GM23338 (cell line): ENCODE measurements at regions not wholly inside any gene's neighbourhood (a gene's known extent, or its start where the extent isn't known, plus 50 kb on each side); places are given as distances from the start of the nearest gene placed in this dataset.

ENCODE experiments used
- ATAC-seq: fragments of 200-7000 bp; cut with Tn5 transposase; 3 replicates; pipeline ENCODE4 v1.9.1; 2020
- DNase-seq: peaks from one replicate; pipeline ENCODE4 v3.0.0-alpha.2; 2015; ENCODE audit warnings: low spot score
- H2AFZ ChIP-seq: fragments of 200-600 bp; sonication (generic); 2 replicates; pipeline ENCODE4 v1.8.0; 2016; ENCODE audit warnings: antibody characterized with exemption, mild to moderate bottlenecking, moderate library complexity
- H3F3A ChIP-seq: fragments of 200-600 bp; sonication (generic); replicated peaks from 2 replicates; pipeline ENCODE4 v1.8.0; 2017; ENCODE audit warnings: antibody characterized with exemption, mixed run types, low read depth
- H3K27ac ChIP-seq: fragments of 200-600 bp; sonication (generic); 2 replicates; pipeline ENCODE4 v1.6.1; 2016; ENCODE audit warnings: low read depth
- H3K27me3 ChIP-seq: fragments of 200-600 bp; sonication (generic); 2 replicates; pipeline ENCODE4 v1.8.0; 2016; ENCODE audit warnings: mild to moderate bottlenecking, mixed run types, moderate library complexity; ENCODE audit not compliant: insufficient read depth
- H3K36me3 ChIP-seq: fragments of 200-600 bp; sonication (generic); 2 replicates; pipeline ENCODE4 v1.8.0; 2016; ENCODE audit warnings: mild to moderate bottlenecking; ENCODE audit not compliant: insufficient read depth
- H3K4me1 ChIP-seq: fragments of 200-600 bp; sonication (generic); 2 replicates; pipeline ENCODE4 v1.8.0; 2016; ENCODE audit warnings: mild to moderate bottlenecking, moderate library complexity; ENCODE audit not compliant: insufficient read depth
- H3K4me2 ChIP-seq: fragments of 200-600 bp; sonication (generic); 2 replicates; pipeline ENCODE4 v1.7.1; 2017; ENCODE audit warnings: mixed run types
- H3K4me3 ChIP-seq: fragments of 200-600 bp; sonication (generic); 2 replicates; pipeline ENCODE4 v1.6.1; 2016; ENCODE audit warnings: mixed run types
- H3K79me2 ChIP-seq: fragments of 200-600 bp; sonication (generic); replicated peaks from 2 replicates; pipeline ENCODE4 v1.8.0; 2017; ENCODE audit warnings: mild to moderate bottlenecking; ENCODE audit not compliant: insufficient read depth
- H3K9me2 ChIP-seq: fragments of 200-600 bp; sonication (generic); 2 replicates; pipeline ENCODE4 v1.8.0; 2017; ENCODE audit not compliant: insufficient read depth
- H4K20me1 ChIP-seq: fragments of 200-600 bp; sonication (generic); replicated peaks from 2 replicates; pipeline ENCODE4 v1.8.0; 2017; ENCODE audit warnings: mild to moderate bottlenecking; ENCODE audit not compliant: insufficient read depth
- H3K27ac Mint-ChIP-seq: 2 replicates; pipeline ENCODE4 v1.8.0; 2020; ENCODE audit warnings: inconsistent platforms, mild to moderate bottlenecking, moderate library complexity, mixed read lengths
- H3K27me3 Mint-ChIP-seq: 3 replicates; pipeline ENCODE4 v1.8.0; 2022; ENCODE audit warnings: low read depth, mild to moderate bottlenecking, moderate library complexity, mixed read lengths, inconsistent platforms; ENCODE audit not compliant: insufficient read depth, poor library complexity
- H3K36me3 Mint-ChIP-seq: 3 replicates; pipeline ENCODE4 v1.8.0; 2021; ENCODE audit warnings: low read depth, mild to moderate bottlenecking, inconsistent platforms, moderate library complexity, mixed read lengths
- H3K4me1 Mint-ChIP-seq: 3 replicates; pipeline ENCODE4 v1.8.0; 2020; ENCODE audit warnings: mild to moderate bottlenecking, inconsistent platforms, mixed read lengths
- H3K4me3 Mint-ChIP-seq: 3 replicates; pipeline ENCODE4 v1.8.0; 2021; ENCODE audit warnings: moderate library complexity, mild to moderate bottlenecking, inconsistent platforms, mixed read lengths
- H3K9me3 Mint-ChIP-seq: 3 replicates; pipeline ENCODE4 v1.8.0; 2020; ENCODE audit warnings: moderate library complexity, mild to moderate bottlenecking, inconsistent platforms, mixed read lengths
- CREB1 ChIP-seq: fragments of 250-450 bp; sonication (Bioruptor Pico); IDR thresholded peaks from 2 replicates; pipeline ENCODE4 v1.5.0; 2020; ENCODE audit warnings: low read depth, mild to moderate bottlenecking, moderate library complexity
- ETS1 ChIP-seq: IDR thresholded peaks from 2 replicates; pipeline ENCODE4 v1.6.1; 2016; ENCODE audit warnings: antibody characterized with exemption
- EZH2 ChIP-seq: fragments of 200-600 bp; sonication (generic); IDR thresholded peaks from one replicate; pipeline ENCODE4 v1.8.0; 2017; ENCODE audit warnings: antibody characterized with exemption, mild to moderate bottlenecking, low read depth; ENCODE audit not compliant: unreplicated experiment
- EZH2phosphoT487 ChIP-seq: fragments of 200-600 bp; sonication (generic); IDR thresholded peaks from one replicate; pipeline ENCODE4 v1.8.1; 2018; ENCODE audit warnings: antibody characterized with exemption; ENCODE audit not compliant: unreplicated experiment
- JUNB ChIP-seq: IDR thresholded peaks from one replicate; pipeline ENCODE4 v1.6.1; 2016; ENCODE audit warnings: antibody characterized with exemption; ENCODE audit not compliant: unreplicated experiment
- NANOG ChIP-seq: IDR thresholded peaks from 2 replicates; pipeline ENCODE4 v1.6.1; 2016; ENCODE audit warnings: antibody characterized with exemption, borderline replicate concordance
- POLR2AphosphoS5 ChIP-seq: IDR thresholded peaks from 2 replicates; pipeline ENCODE4 v1.6.1; 2016; ENCODE audit warnings: antibody characterized with exemption, low read depth
- STAT1 ChIP-seq: IDR thresholded peaks from one replicate; pipeline ENCODE4 v1.6.1; 2016; ENCODE audit warnings: antibody characterized with exemption; ENCODE audit not compliant: unreplicated experiment
- ZNF114 ChIP-seq: fragments of 250-450 bp; sonication (Bioruptor Pico); IDR thresholded peaks from 2 replicates; pipeline ENCODE4 v1.5.0; 2020; ENCODE audit warnings: mild to moderate bottlenecking, moderate library complexity
- ZNF331 ChIP-seq: fragments of 250-450 bp; sonication (Bioruptor Pico); IDR thresholded peaks from 2 replicates; pipeline ENCODE4 v1.5.0; 2020; ENCODE audit warnings: low read depth, mild to moderate bottlenecking, moderate library complexity
- TF ChIP-seq, protein P1 (sequence below): IDR thresholded peaks from one replicate; pipeline ENCODE4 v1.6.1; 2018; ENCODE audit warnings: antibody characterized with exemption; ENCODE audit not compliant: unreplicated experiment
- TF ChIP-seq, protein P2 (sequence below), 2 experiments: fragments of 200-600 bp in 1 of 2; sonication (generic) in 1 of 2; conservative IDR thresholded peaks; 2 replicates each; pipeline versions ENCODE4 v1.5.1 to v1.6.1; 2016 to 2017; ENCODE audit warnings: antibody characterized with exemption in 2 of 2, low read depth in 2 of 2, mild to moderate bottlenecking in 2 of 2, moderate library complexity in 1 of 2
- TF ChIP-seq, protein P3 (sequence below): fragments of 250-450 bp; sonication (Bioruptor Pico); IDR thresholded peaks from 2 replicates; pipeline ENCODE4 v1.5.0; 2020; ENCODE audit warnings: mild to moderate bottlenecking, moderate library complexity

GRCh38 chr18:70499218-70499691 lies 210.4 kb downstream of the SOCS6 start:
- no peaks in the 10 kb centered on the region for H4K20me1 ChIP-seq
- ATAC-seq (peak; percentile 49; the same call in 2 of the 3 replicates), DNase-seq (peak; percentile 6)
- no peak overlapping the region for H3K4me3 Mint-ChIP-seq
- no peaks in the 10 kb centered on the region for H3K27me3 ChIP-seq
- no peaks in the 10 kb centered on the region for H3K4me1 Mint-ChIP-seq
- no peaks in the 10 kb centered on the region for H3K79me2 ChIP-seq
- H3K4me3 ChIP-seq = no peak overlapping the region
- TF ChIP-seq ZNF114 (no peak), JUNB (no peak), EZH2 (no peak), ETS1 (no peak), EZH2phosphoT487 (no peak), NANOG (no peak), STAT1 (no peak), ZNF331 (CRISPR knock-in tag) (no peak), POLR2AphosphoS5 (no peak), CREB1 (CRISPR knock-in tag) (no peak)
- TF ChIP-seq, protein P1, sequence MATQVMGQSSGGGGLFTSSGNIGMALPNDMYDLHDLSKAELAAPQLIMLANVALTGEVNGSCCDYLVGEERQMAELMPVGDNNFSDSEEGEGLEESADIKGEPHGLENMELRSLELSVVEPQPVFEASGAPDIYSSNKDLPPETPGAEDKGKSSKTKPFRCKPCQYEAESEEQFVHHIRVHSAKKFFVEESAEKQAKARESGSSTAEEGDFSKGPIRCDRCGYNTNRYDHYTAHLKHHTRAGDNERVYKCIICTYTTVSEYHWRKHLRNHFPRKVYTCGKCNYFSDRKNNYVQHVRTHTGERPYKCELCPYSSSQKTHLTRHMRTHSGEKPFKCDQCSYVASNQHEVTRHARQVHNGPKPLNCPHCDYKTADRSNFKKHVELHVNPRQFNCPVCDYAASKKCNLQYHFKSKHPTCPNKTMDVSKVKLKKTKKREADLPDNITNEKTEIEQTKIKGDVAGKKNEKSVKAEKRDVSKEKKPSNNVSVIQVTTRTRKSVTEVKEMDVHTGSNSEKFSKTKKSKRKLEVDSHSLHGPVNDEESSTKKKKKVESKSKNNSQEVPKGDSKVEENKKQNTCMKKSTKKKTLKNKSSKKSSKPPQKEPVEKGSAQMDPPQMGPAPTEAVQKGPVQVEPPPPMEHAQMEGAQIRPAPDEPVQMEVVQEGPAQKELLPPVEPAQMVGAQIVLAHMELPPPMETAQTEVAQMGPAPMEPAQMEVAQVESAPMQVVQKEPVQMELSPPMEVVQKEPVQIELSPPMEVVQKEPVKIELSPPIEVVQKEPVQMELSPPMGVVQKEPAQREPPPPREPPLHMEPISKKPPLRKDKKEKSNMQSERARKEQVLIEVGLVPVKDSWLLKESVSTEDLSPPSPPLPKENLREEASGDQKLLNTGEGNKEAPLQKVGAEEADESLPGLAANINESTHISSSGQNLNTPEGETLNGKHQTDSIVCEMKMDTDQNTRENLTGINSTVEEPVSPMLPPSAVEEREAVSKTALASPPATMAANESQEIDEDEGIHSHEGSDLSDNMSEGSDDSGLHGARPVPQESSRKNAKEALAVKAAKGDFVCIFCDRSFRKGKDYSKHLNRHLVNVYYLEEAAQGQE = no peak
- TF ChIP-seq, protein P2, sequence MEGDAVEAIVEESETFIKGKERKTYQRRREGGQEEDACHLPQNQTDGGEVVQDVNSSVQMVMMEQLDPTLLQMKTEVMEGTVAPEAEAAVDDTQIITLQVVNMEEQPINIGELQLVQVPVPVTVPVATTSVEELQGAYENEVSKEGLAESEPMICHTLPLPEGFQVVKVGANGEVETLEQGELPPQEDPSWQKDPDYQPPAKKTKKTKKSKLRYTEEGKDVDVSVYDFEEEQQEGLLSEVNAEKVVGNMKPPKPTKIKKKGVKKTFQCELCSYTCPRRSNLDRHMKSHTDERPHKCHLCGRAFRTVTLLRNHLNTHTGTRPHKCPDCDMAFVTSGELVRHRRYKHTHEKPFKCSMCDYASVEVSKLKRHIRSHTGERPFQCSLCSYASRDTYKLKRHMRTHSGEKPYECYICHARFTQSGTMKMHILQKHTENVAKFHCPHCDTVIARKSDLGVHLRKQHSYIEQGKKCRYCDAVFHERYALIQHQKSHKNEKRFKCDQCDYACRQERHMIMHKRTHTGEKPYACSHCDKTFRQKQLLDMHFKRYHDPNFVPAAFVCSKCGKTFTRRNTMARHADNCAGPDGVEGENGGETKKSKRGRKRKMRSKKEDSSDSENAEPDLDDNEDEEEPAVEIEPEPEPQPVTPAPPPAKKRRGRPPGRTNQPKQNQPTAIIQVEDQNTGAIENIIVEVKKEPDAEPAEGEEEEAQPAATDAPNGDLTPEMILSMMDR (conservative IDR thresholded peaks at IDR 0.05; ENCODE audit: low read depth in 2 of 2) = no peak
- TF ChIP-seq, protein P3, sequence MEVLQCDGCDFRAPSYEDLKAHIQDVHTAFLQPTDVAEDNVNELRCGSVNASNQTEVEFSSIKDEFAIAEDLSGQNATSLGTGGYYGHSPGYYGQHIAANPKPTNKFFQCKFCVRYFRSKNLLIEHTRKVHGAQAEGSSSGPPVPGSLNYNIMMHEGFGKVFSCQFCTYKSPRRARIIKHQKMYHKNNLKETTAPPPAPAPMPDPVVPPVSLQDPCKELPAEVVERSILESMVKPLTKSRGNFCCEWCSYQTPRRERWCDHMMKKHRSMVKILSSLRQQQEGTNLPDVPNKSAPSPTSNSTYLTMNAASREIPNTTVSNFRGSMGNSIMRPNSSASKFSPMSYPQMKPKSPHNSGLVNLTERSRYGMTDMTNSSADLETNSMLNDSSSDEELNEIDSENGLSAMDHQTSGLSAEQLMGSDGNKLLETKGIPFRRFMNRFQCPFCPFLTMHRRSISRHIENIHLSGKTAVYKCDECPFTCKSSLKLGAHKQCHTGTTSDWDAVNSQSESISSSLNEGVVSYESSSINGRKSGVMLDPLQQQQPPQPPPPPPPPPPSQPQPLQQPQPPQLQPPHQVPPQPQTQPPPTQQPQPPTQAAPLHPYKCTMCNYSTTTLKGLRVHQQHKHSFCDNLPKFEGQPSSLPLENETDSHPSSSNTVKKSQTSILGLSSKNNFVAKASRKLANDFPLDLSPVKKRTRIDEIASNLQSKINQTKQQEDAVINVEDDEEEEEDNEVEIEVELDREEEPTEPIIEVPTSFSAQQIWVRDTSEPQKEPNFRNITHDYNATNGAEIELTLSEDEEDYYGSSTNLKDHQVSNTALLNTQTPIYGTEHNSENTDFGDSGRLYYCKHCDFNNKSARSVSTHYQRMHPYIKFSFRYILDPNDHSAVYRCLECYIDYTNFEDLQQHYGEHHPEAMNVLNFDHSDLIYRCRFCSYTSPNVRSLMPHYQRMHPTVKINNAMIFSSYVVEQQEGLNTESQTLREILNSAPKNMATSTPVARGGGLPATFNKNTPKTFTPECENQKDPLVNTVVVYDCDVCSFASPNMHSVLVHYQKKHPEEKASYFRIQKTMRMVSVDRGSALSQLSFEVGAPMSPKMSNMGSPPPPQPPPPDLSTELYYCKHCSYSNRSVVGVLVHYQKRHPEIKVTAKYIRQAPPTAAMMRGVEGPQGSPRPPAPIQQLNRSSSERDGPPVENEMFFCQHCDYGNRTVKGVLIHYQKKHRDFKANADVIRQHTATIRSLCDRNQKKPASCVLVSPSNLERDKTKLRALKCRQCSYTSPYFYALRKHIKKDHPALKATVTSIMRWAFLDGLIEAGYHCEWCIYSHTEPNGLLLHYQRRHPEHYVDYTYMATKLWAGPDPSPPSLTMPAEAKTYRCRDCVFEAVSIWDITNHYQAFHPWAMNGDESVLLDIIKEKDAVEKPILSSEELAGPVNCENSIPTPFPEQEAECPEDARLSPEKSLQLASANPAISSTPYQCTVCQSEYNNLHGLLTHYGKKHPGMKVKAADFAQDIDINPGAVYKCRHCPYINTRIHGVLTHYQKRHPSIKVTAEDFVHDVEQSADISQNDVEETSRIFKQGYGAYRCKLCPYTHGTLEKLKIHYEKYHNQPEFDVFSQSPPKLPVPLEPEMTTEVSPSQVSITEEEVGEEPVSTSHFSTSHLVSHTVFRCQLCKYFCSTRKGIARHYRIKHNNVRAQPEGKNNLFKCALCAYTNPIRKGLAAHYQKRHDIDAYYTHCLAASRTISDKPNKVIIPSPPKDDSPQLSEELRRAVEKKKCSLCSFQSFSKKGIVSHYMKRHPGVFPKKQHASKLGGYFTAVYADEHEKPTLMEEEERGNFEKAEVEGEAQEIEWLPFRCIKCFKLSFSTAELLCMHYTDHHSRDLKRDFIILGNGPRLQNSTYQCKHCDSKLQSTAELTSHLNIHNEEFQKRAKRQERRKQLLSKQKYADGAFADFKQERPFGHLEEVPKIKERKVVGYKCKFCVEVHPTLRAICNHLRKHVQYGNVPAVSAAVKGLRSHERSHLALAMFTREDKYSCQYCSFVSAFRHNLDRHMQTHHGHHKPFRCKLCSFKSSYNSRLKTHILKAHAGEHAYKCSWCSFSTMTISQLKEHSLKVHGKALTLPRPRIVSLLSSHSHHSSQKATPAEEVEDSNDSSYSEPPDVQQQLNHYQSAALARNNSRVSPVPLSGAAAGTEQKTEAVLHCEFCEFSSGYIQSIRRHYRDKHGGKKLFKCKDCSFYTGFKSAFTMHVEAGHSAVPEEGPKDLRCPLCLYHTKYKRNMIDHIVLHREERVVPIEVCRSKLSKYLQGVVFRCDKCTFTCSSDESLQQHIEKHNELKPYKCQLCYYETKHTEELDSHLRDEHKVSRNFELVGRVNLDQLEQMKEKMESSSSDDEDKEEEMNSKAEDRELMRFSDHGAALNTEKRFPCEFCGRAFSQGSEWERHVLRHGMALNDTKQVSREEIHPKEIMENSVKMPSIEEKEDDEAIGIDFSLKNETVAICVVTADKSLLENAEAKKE (CRISPR knock-in tag) = no peak
- no peaks in the 10 kb centered on the region for H3K9me2 ChIP-seq
- H3K27ac Mint-ChIP-seq = no peak overlapping the region
- H3K4me1 ChIP-seq = no peaks in the 10 kb centered on the region
- peaks cover 5% of the 10 kb centered on the region for H3K27me3 Mint-ChIP-seq
- H3K9me3 Mint-ChIP-seq = peaks cover 84% of the 10 kb centered on the region
- H3K4me2 ChIP-seq = no peak overlapping the region
- peaks cover 14% of the 10 kb centered on the region for H3K36me3 Mint-ChIP-seq
- H3K27ac ChIP-seq = no peak overlapping the region
- H3F3A ChIP-seq = no peaks in the 10 kb centered on the region
- H2AFZ ChIP-seq = 0 out of 2 replicates have a peak overlapping the region, but pooled peaks have one; percentile 43
- no peaks in the 10 kb centered on the region for H3K36me3 ChIP-seq
